Bronchial epithelial cell (primary cell): ENCODE measurements at regions not wholly inside any gene's neighbourhood (a gene's known extent, or its start where the extent isn't known, plus 50 kb on each side); places are given as distances from the start of the nearest gene placed in this dataset.

Experiments
- DNase-seq: peaks from one replicate; pipeline ENCODE4 v3.0.0-alpha.2; 2010; ENCODE audit warnings: low read depth
- FAIRE-seq: peaks from 2 replicates; lab custom pipeline; 2011; peaks lifted over from hg19 to GRCh38; lab: Jason Lieb, UNC
- H3K27me3 ChIP-seq: 2 replicates; pipeline ENCODE4 v1.5.1; 2011; ENCODE audit warnings: low read length; ENCODE audit not compliant: control insufficient read depth, insufficient read depth
- H3K36me3 ChIP-seq: 2 replicates; pipeline ENCODE4 v1.5.1; 2011; ENCODE audit warnings: low read length; ENCODE audit not compliant: control insufficient read depth, insufficient read depth
- H3K4me3 ChIP-seq: 2 replicates; pipeline ENCODE4 v1.5.1; 2011; ENCODE audit warnings: mild to moderate bottlenecking, low read depth, low read length, control low read depth
- TF ChIP-seq, protein P1 (sequence below): IDR thresholded peaks from 2 replicates; pipeline ENCODE4 v1.5.1; 2011; ENCODE audit warnings: mild to moderate bottlenecking, moderate library complexity, low read length, control low read depth, inconsistent platforms; ENCODE audit not compliant: insufficient read depth, severe bottlenecking

DNA sequence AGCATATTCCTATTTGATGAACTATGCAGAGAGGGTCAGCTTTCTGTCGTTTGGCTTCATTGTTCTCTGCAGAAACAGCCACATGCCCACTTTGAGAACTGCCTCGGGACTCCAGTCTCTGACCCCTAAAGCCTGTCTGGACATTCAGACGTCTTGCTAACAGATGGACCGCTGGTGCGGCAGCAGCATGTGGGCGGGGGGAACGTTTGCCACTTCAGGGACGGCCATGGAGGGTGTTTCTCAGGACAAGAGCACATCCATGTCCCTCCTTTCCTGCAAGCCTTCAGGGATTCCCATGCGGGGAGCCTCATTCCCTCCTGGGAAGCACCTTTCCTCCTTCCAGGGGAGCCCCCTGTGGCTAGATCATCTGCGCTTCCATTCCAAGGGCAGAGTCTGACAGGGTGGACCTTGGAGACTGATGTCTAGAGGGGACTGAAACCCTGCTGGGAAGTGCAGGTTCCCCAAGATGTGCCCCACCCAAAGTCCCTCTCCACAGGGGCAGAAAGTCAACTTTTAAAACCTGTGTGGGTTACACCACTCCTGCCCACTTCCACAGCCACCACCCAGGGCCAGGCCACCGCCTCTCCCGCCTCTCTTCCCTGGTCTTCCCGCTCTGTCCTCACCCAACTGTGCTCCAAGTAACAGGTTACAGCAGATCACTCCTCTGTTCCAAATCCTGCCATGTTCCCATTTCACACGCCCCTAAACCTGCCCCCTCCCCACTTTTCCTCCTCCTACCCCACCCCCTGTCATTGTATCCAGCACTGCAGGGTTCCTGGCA is 94.8 kb upstream of the PMEPA1 start:
- TF ChIP-seq, protein P1, sequence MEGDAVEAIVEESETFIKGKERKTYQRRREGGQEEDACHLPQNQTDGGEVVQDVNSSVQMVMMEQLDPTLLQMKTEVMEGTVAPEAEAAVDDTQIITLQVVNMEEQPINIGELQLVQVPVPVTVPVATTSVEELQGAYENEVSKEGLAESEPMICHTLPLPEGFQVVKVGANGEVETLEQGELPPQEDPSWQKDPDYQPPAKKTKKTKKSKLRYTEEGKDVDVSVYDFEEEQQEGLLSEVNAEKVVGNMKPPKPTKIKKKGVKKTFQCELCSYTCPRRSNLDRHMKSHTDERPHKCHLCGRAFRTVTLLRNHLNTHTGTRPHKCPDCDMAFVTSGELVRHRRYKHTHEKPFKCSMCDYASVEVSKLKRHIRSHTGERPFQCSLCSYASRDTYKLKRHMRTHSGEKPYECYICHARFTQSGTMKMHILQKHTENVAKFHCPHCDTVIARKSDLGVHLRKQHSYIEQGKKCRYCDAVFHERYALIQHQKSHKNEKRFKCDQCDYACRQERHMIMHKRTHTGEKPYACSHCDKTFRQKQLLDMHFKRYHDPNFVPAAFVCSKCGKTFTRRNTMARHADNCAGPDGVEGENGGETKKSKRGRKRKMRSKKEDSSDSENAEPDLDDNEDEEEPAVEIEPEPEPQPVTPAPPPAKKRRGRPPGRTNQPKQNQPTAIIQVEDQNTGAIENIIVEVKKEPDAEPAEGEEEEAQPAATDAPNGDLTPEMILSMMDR, result no peak
- DNase-seq (no peak), FAIRE-seq (no peak)
- Histone ChIP-seq H3K36me3 (no peaks in the 10 kb centered on the region), H3K27me3 (peaks cover 13% of the 10 kb centered on the region), H3K4me3 (no peak overlapping the region)

DNA sequence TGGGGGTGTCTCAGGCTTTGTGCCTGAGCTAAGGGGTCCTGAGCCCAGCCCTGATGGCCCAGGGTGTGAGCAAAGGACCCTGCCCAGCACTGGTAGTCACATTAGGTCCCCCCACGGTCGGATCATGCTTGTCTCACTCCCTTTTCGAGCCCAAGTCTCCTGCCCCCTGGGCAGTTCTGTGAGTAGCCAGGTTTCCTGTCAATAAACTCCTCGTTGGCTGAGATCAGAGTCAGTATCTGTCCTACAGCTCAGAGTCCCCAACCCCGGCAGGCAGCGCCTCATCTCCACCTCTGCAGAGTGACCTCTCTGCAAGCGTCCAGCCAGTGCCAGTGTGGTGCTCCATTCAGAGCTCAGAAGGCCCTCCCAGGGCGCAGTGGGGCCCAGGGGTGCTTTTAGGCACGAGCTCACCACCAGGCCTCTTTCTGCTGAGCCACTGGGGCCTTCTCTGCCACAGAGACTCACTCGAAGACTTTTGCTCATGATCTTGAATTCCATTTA is 93.7 kb upstream of the PMEPA1 start:
- Histone ChIP-seq H3K4me3 (no peak overlapping the region), H3K27me3 (peaks cover 19% of the 10 kb centered on the region), H3K36me3 (no peaks in the 10 kb centered on the region)
- TF ChIP-seq, protein P1, result no peak
- DNase-seq (no peak), FAIRE-seq (no peak)

DNA sequence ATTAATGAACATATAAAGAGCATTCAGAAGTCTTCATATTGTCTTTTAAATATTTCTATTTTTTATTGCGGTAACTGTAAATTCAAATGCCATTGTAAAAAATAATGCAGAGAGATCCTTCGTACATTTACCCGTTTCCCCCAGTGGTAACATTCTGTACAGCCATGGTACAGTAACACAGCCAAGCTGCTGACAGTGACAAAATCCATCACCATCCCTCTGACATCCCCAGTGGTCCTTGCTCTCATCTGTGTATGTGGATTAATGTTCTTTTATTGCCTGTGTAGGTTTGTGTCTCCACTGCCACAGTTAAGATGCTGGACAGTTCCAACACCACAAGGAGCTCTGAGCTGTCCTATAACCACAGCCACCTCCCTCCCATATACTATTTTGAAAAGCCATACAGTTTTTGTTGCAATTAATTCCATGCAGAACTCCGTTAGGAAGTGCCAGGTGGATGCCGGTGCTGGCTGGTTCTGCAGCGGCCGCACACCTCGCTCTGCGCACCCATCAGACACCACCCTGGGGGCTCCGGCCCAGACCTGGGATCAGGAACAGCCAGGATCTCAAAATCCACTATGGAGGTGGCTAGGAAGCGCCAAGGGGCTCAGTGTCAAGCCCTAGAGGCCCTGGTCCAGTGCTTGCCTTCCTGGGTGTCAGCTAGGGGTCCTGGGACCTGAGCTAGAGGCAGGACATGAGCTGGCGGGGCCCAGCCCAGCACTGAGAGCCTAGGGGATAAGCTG is 93.1 kb upstream of the PMEPA1 start:
- TF ChIP-seq, protein P1, result no peak
- Histone ChIP-seq H3K36me3 (no peaks in the 10 kb centered on the region), H3K27me3 (peaks cover 19% of the 10 kb centered on the region), H3K4me3 (no peak overlapping the region)
- DNase-seq (no peak), FAIRE-seq (no peak)

DNA sequence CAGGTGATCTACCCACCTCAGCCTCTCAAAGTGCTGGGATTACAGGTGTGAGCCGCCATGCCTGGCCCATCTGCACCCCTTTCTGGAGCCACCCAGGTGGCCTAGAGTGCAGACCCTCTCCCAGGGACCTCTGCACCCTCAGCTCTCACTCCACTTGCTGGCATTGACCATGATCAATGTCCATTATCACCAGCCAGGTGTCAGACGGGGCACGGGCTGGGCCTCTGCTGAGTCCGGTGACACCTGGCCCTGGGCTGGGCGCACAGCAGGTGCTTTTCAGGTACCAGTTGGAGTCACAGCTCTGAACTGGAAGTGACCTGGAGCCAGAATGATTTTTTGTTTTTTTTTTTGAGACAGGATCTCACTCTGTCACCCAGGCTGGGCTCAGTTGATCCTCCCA is 91.8 kb upstream of the PMEPA1 start:
- Histone ChIP-seq H3K4me3 (no peak overlapping the region), H3K36me3 (no peaks in the 10 kb centered on the region), H3K27me3 (peaks cover 19% of the 10 kb centered on the region)
- TF ChIP-seq, protein P1, result no peak
- DNase-seq (no peak), FAIRE-seq (no peak)

DNA sequence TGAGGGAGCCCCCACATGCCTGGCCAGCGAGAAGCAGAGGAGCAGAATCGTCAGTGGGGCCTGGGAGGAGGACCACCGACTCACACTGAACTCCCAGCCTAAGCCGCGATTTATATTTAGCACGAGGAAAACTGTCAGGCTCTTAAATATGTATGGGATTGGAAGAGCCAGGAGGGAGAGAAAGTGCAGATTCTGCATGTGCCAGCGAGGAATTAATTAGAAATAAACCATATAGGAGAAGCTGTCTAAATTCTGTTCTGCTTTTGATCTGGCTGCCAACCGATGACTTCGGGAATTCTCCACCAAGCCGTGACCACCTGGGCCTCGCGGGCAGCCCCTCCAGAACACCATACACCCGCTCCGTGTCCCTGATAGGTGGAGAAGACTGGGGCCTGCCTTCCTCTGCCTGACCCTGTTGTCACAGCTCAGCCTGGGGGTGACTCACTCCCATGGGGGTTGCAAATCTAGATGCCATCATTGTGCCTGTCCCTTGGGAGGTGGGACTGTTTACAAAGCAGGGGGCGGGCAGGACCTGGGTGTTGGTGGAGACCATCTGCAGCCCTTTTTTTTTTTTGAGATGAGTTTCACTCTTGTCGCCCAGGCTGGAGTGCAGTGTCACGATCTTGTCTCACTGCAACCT is 91.1 kb upstream of the PMEPA1 start:
- H3K27me3 ChIP-seq, result peaks cover 16% of the 10 kb centered on the region
- TF ChIP-seq, protein P1, result no peak
- FAIRE-seq (no peak), DNase-seq (no peak)
- no peaks in the 10 kb centered on the region for H3K36me3 ChIP-seq
- H3K4me3 ChIP-seq, result no peak overlapping the region
